CD4-positive, alpha-beta T cell (primary cell): ENCODE measurements at regions not wholly inside any gene's neighbourhood (a gene's known extent, or its start where the extent isn't known, plus 50 kb on each side); places are given as distances from the start of the nearest gene placed in this dataset.

Experiments
- ATAC-seq: fragments of 200-7000 bp; cut with Tn5 transposase; one replicate; pipeline ENCODE4 v1.10.0; 2022; ENCODE audit warnings: mild to moderate bottlenecking; ENCODE audit not compliant: poor library complexity
- CTCF ChIA-PET: fragments of 350-600 bp; sonication (Branson Sonifier 250); formaldehyde crosslinking; loops from one replicate; lab custom pipeline; 2021; ENCODE audit warnings: antibody characterized with exemption, inconsistent platforms; lab: Charles Lee
- POLR2A ChIA-PET: fragments of 350-600 bp; sonication (Branson Sonifier 250); formaldehyde crosslinking; loops from one replicate; lab custom pipeline; 2021; ENCODE audit warnings: antibody characterized with exemption, inconsistent platforms; lab: Charles Lee
- DNase-seq, 14 experiments: peaks; one replicate each; pipeline ENCODE4 v3.0.0-alpha.2; 2013 to 2020; ENCODE audit warnings: mixed read lengths in 2 of 14
- H3K27ac ChIP-seq, 2 donors: one replicate each; pipeline versions ENCODE4 v1.5.1 to v1.7.0; 2013; ENCODE audit warnings: low read length in 2 of 2, low read depth in 1 of 2, mild to moderate bottlenecking in 1 of 2
- H3K27me3 ChIP-seq, 2 experiments: 1 replicate in 1 of 2; 2 replicates in 1 of 2; pipeline versions ENCODE4 v1.6.1 to v1.7.0; 2013; ENCODE audit warnings: low read length in 2 of 2, control low read depth in 1 of 2, mild to moderate bottlenecking in 1 of 2, moderate library complexity in 1 of 2; ENCODE audit not compliant: insufficient read depth in 2 of 2, control insufficient read depth in 1 of 2
- H3K36me3 ChIP-seq: one replicate; pipeline ENCODE4 v1.6.1; 2013; ENCODE audit warnings: low read length, control low read depth; ENCODE audit not compliant: insufficient read depth
- H3K4me1 ChIP-seq: one replicate; pipeline ENCODE4 v1.6.1; 2013; ENCODE audit warnings: low read length, control low read depth; ENCODE audit not compliant: insufficient read depth
- H3K4me3 ChIP-seq: one replicate; pipeline ENCODE4 v1.5.1; 2013; ENCODE audit warnings: mild to moderate bottlenecking, low read length, moderate library complexity
- H3K9me3 ChIP-seq, 2 experiments: 1 replicate in 1 of 2; 2 replicates in 1 of 2; pipeline versions ENCODE4 v1.6.1 to v1.7.0; 2013; ENCODE audit warnings: low read length in 2 of 2, mild to moderate bottlenecking in 2 of 2, control low read depth in 1 of 2, moderate library complexity in 1 of 2; ENCODE audit not compliant: control insufficient read depth in 1 of 2, insufficient read depth in 1 of 2
- H3K27ac Mint-ChIP-seq: one replicate; pipeline ENCODE4 v1.8.0; 2020; ENCODE audit warnings: mixed read lengths
- H3K27me3 Mint-ChIP-seq: one replicate; pipeline ENCODE4 v1.8.0; 2021; ENCODE audit warnings: mixed read lengths
- H3K36me3 Mint-ChIP-seq: one replicate; pipeline ENCODE4 v1.8.0; 2021; ENCODE audit warnings: low read depth, mixed read lengths
- H3K4me1 Mint-ChIP-seq: one replicate; pipeline ENCODE4 v1.8.0; 2021; ENCODE audit warnings: low read depth, mixed read lengths
- H3K4me3 Mint-ChIP-seq: one replicate; pipeline ENCODE4 v1.8.0; 2020; ENCODE audit warnings: mild to moderate bottlenecking, mixed read lengths
- H3K9me3 Mint-ChIP-seq: one replicate; pipeline ENCODE4 v1.8.0; 2020; ENCODE audit warnings: mixed read lengths
- CTCF ChIP-seq: fragments of 200-600 bp; IDR thresholded peaks from one replicate; pipeline ENCODE4 v1.8.0; 2022; ENCODE audit warnings: antibody characterized with exemption, mild to moderate bottlenecking
- intact Hi-C, 2 experiments: fragments of 100-400 bp; cut with DNase I in 1 of 2; cut with micrococcal nuclease in 1 of 2; formaldehyde crosslinking; loops; one replicate each; pipeline versions ENCODE4 v1.15.1 to v1.9.0; 2023 to 2025; cut with DNase I, micrococcal nuclease

- ChIA-PET CTCF (no interaction called here), POLR2A (no interaction called here)
- H3K4me1 ChIP-seq = no peaks in the 10 kb centered on the region
- H3K27me3 Mint-ChIP-seq = peaks cover 10% of the 10 kb centered on the region
- TF ChIP-seq CTCF = no peak
- H3K27ac ChIP-seq = no peak overlapping the region
- peaks cover 0 to 17% of the 10 kb centered on the region in 2 experiments for H3K9me3 ChIP-seq
- H3K27ac Mint-ChIP-seq = no peak overlapping the region
- no peaks in the 10 kb centered on the region for H3K9me3 Mint-ChIP-seq
- no peak overlapping the region for H3K4me3 Mint-ChIP-seq
- H3K36me3 Mint-ChIP-seq = no peaks in the 10 kb centered on the region
- H3K4me1 Mint-ChIP-seq = no peaks in the 10 kb centered on the region
- no peak for DNase-seq
- intact Hi-C loops = no loop called here
- H3K4me3 ChIP-seq = no peak overlapping the region
- ATAC-seq = no peak
- peaks cover 0 to 11% of the 10 kb centered on the region in 2 experiments for H3K27me3 ChIP-seq
- no peaks in the 10 kb centered on the region for H3K36me3 ChIP-seq
Observed at GRCh38 chr2:46827274-46828134, 88.1 kb downstream of the MCFD2 start.

- Histone ChIP-seq H3K9me3 (peaks cover 0 to 17% of the 10 kb centered on the region in 2 experiments), H3K4me3 (no peak overlapping the region), H3K27me3 (peaks cover 0 to 11% of the 10 kb centered on the region in 2 experiments), H3K4me1 (no peaks in the 10 kb centered on the region), H3K27ac (no peak overlapping the region), H3K36me3 (no peaks in the 10 kb centered on the region)
- Mint-ChIP-seq H3K27me3 (peaks cover 10% of the 10 kb centered on the region), H3K4me3 (no peak overlapping the region), H3K4me1 (no peaks in the 10 kb centered on the region), H3K9me3 (no peaks in the 10 kb centered on the region), H3K27ac (no peak overlapping the region), H3K36me3 (no peaks in the 10 kb centered on the region)
- ATAC-seq (no peak), DNase-seq (no peak)
- TF ChIP-seq CTCF = no peak
- intact Hi-C loops = no loop called here
- POLR2A ChIA-PET = no interaction called here
- CTCF ChIA-PET = no interaction called here
Observed at GRCh38 chr2:46826569-46827245, 88.9 kb downstream of the MCFD2 start.

GRCh38 chr2:46825939-46826568 is 89.6 kb downstream of the MCFD2 start:
- H3K4me1 Mint-ChIP-seq = no peaks in the 10 kb centered on the region
- no peak overlapping the region for H3K27ac ChIP-seq
- ChIA-PET POLR2A (no interaction called here), CTCF (no interaction called here)
- no peaks in the 10 kb centered on the region for H3K9me3 Mint-ChIP-seq
- no peaks in the 10 kb centered on the region for H3K36me3 Mint-ChIP-seq
- no peak overlapping the region for H3K4me3 ChIP-seq
- no peak overlapping the region for H3K27ac Mint-ChIP-seq
- TF ChIP-seq CTCF = no peak
- H3K27me3 ChIP-seq = peaks cover 0 to 11% of the 10 kb centered on the region in 2 experiments
- H3K4me1 ChIP-seq = no peaks in the 10 kb centered on the region
- no peak for DNase-seq
- intact Hi-C loops = no loop called here
- H3K27me3 Mint-ChIP-seq = peaks cover 10% of the 10 kb centered on the region
- H3K4me3 Mint-ChIP-seq = no peak overlapping the region
- peaks cover 0 to 17% of the 10 kb centered on the region in 2 experiments for H3K9me3 ChIP-seq
- ATAC-seq = no peak
- H3K36me3 ChIP-seq = no peaks in the 10 kb centered on the region
